ENCODE measurements at regions not wholly inside any gene's neighbourhood (a gene's known extent, or its start where the extent isn't known, plus 50 kb on each side); places are given as distances from the start of the nearest gene placed in this dataset.

GRCh38 chr6:84618836-84619235 is 145.6 kb downstream of the TBX18 start:
- TF ChIP-seq CTCF (IDR thresholded peaks at IDR 0.05), result no peak
- WGBS, 2 donors, result 33 to 41% methylated on average over 6 of the region's 6 CpGs
- intact Hi-C loops (cut with DNase I), result no loop called here
- FAIRE-seq (no peak), DNase-seq (no peak), ATAC-seq (no peak)
- H3K27me3 ChIP-seq, result no peaks in the 10 kb centered on the region
- no peak overlapping the region for H3K27ac ChIP-seq
- H3K4me3 ChIP-seq, result no peak overlapping the region
- no peaks in the 10 kb centered on the region for H3K36me3 ChIP-seq
- H3K4me1 ChIP-seq, result no peaks in the 10 kb centered on the region
- H3K9me3 ChIP-seq, result no peaks in the 10 kb centered on the region

GRCh38 chr6:84618046-84618752 is 146.2 kb downstream of the TBX18 start:
- ATAC-seq (no peak), DNase-seq (no peak), FAIRE-seq (no peak)
- Histone ChIP-seq H3K4me1 (no peaks in the 10 kb centered on the region), H3K4me3 (no peak overlapping the region), H3K27ac (no peak overlapping the region), H3K36me3 (no peaks in the 10 kb centered on the region), H3K9me3 (no peaks in the 10 kb centered on the region), H3K27me3 (no peaks in the 10 kb centered on the region)
- 40 to 45% methylated on average over 8 of the region's 8 CpGs for WGBS, 2 donors
- intact Hi-C loops (cut with DNase I), result no loop called here
- no peak for TF ChIP-seq CTCF (IDR thresholded peaks at IDR 0.05)

- intact Hi-C loops (cut with DNase I), result no loop called here
- WGBS, 2 donors, result 65 to 66% methylated on average over 2 of the region's 2 CpGs
Observed at GRCh38 chr6:84615987-84616386, 148.4 kb downstream of the TBX18 start.

GRCh38 chr6:84615113-84615850 is 149.1 kb downstream of the TBX18 start:
- intact Hi-C loops (cut with DNase I), result no loop called here
- no peaks in the 10 kb centered on the region for H3K27me3 ChIP-seq
- DNase-seq, result no peak
- H3K36me3 ChIP-seq, result no peaks in the 10 kb centered on the region
- no peaks in the 10 kb centered on the region for H3K4me1 ChIP-seq
- 43 to 62% methylated on average over 2 of the region's 2 CpGs for WGBS, 2 donors
- H3K27ac ChIP-seq, result no peak overlapping the region
- TF ChIP-seq CTCF (IDR thresholded peaks at IDR 0.05), result no peak
- no peaks in the 10 kb centered on the region for H3K9me3 ChIP-seq
- no peak for ATAC-seq
- H3K4me3 ChIP-seq, result no peak overlapping the region
- FAIRE-seq, result no peak

More at GRCh38 chr6:84615987-84616386, 148.4 kb downstream of the TBX18 start:
- H3K27me3 ChIP-seq, result no peaks in the 10 kb centered on the region
- no peaks in the 10 kb centered on the region for H3K9me3 ChIP-seq
- ATAC-seq (no peak), DNase-seq (no peak), FAIRE-seq (no peak)
- no peaks in the 10 kb centered on the region for H3K4me1 ChIP-seq
- TF ChIP-seq CTCF (IDR thresholded peaks at IDR 0.05), result no peak
- no peak overlapping the region for H3K4me3 ChIP-seq
- no peaks in the 10 kb centered on the region for H3K36me3 ChIP-seq
- no peak overlapping the region for H3K27ac ChIP-seq

GRCh38 chr6:84606860-84607259 is 157.5 kb downstream of the TBX18 start:
- FAIRE-seq, result no peak
- intact Hi-C loops (cut with DNase I), result no loop called here
- no peak for DNase-seq
- Histone ChIP-seq H3K27me3 (no peaks in the 10 kb centered on the region), H3K4me3 (no peak overlapping the region), H3K36me3 (no peaks in the 10 kb centered on the region), H3K27ac (no peak overlapping the region), H3K4me1 (no peaks in the 10 kb centered on the region), H3K9me3 (no peaks in the 10 kb centered on the region)
- no peak for ATAC-seq
- 26 to 46% methylated on average over 2 of the region's 2 CpGs for WGBS, 2 donors
- TF ChIP-seq CTCF (IDR thresholded peaks at IDR 0.05), result no peak
